Fibroblast of skin of abdomen (primary cell): ENCODE measurements at regions not wholly inside any gene's neighbourhood (a gene's known extent, or its start where the extent isn't known, plus 50 kb on each side); places are given as distances from the start of the nearest gene placed in this dataset.
"Not testable (repeated sequence)": the region's sequence is repeated elsewhere in the genome, so short reads cannot be mapped to it uniquely, and the experiment has no call there.

ENCODE experiments used
- DNase-seq: peaks from one replicate; pipeline ENCODE4 v3.0.0-alpha.2; 2013

DNA sequence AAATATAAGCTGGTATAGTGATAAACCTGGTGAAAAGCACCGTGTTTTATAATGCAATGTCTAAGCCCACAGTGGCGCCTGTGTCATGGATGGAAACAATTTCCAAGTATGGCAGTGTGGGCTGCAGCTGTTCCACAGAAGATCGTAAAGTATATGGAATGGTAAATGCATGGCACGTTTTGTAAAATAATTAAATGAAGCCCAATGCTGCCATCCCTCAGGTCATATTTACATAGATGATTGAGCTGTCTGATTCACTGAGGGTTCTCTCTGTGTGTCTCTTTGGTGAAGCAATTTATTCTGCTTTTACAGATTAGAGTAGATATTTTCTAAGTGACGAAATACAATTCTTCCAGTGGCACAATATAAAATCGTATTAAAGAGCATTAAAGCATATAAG lies 164.8 kb downstream of the ASMT start:
- DNase-seq: no peak

DNA sequence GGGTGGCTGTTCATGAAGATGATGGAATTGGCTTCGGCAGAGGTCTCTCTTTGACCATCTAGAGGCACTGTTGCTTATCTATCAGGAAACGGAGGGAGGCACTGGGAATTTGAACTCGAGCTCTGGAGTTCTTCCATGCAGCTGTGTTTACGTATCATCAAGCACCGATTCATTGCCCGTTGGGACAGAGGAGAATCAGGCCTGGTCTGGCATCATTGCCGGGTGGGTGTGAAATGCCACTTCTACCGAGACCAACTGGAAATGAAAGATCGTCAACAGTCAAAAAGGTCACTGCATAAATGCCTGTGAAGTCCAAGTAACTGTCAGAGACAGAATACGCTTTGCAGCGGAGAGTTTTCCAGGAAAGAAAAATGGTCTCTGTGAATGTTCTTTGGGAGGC lies 166.9 kb downstream of the ASMT start:
- DNase-seq: no peak

DNA sequence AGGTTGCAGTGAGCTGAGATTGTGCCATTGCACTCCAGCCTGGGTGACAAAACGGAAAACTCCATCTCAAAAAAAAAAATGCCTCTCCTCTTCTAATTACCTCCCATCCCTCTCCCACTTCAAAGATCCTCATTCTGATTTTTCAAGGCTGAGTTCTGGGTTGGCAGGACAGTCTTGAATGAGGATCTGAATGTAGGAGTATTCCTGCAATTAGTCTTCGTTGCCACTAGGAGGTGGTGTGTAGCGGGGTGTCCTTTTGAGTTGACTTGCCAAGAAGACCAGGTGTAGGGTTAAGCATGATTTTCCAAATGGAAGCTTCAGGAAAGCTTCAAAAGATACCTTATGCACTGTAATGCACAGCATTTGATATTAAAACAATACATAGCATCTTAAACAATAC lies 169.9 kb downstream of the ASMT start:
- DNase-seq: no peak

DNA sequence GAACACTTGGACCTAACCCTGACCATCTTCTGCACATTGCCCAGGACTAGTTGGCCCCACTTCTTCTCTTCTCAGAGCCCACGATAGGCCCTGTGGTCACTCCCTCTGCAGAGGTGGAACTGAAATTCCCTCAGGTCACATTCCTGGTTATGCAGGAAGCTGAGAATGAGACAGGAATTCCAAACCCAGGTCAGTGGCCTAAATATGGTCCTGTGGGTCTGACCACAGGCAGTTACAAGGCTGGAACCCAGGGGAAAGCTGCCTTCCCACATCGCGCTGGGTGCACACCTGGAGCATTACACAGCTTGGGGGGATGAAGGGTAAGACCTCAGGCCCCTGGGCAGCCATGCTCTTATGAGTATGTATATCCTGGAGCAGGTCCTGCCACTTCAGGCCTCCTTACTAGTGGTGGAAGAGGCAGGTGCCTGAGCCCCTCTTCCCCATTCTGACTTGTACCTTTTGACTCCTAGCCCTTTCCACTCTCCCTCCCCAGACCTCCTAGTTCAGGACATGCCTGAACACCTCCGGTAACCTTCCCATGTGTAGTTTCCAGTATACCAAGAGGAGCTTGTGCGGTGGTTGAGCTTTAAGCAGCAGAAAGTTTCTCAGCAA lies 173.5 kb downstream of the ASMT start:
- no peak for DNase-seq

DNA sequence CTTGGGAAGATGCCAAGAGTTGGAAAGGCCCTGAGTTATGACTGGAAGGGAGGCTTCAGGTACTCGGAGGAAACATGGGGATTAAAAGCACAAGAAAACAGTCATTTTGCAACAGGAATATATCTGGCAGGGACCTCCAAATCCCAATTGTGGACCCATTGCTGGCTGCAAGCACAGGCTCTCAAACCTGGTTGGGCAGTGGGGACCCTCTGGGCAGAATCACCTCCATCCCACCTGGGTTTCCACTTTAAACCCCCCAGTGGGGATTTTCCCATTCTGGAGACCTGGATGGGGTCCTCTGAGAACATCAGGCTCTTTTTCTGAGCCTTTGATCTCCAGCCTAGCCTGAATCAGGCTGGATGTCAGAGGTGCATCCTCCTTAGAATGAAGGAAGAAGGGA lies 177.8 kb downstream of the ASMT start:
- DNase-seq: no peak

DNA sequence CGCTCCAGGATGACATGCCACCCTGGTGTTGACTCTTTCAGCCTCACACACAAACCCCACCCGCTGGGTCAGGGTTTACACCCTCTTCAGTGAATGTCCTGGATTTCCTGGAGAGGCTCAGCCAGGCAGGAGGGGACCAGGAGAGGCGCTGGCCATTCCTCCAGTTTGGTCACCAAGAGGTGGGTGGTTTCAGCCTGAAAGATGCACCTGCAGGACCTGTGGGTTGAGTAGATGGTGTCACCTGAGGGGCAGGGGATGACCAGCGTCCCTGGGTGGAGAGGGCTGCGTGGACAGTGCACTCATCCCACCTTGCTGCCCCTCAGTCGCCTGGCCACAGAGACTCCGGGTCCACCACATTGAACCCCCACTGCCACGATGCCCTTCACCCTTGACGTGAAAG lies 179.7 kb downstream of the ASMT start:
- DNase-seq: no peak

DNA sequence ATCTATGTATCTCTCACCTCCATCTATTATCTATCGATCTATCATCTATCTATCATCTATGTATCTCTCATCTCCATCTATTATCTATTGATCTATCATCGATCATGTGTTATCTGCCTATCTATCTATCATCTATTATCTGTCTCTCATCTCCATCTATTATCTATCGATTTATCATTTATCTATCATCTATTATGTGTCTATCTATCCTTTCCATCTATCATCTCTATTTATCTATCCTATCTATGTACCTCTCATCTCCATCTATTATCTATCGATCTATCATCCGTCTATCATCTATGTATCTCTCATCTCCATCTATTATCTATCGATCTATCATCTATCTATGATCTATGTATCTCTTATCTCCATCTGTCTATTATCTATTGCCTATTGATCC lies 188.1 kb downstream of the ASMT start:
- no peak for DNase-seq

DNA sequence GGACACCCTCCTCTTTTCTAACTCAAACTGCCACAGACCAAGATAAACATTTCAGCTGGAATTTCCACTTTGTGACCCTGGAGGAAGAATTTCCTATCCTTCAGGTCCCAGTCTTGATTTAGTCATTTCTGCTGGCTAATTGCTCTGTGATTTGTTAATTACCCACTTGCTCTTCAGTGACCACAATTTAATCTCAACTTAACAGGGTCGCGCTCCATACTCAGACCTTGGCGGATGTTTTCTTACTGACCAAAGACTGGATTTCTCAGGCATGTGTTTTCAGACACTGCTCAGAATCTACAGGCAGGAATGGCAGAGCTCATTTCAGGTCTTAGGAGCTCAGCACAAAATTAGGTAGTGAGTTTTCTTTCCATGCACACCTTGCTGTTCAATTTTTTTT lies 188.9 kb downstream of the ASMT start:
- no peak for DNase-seq

DNA sequence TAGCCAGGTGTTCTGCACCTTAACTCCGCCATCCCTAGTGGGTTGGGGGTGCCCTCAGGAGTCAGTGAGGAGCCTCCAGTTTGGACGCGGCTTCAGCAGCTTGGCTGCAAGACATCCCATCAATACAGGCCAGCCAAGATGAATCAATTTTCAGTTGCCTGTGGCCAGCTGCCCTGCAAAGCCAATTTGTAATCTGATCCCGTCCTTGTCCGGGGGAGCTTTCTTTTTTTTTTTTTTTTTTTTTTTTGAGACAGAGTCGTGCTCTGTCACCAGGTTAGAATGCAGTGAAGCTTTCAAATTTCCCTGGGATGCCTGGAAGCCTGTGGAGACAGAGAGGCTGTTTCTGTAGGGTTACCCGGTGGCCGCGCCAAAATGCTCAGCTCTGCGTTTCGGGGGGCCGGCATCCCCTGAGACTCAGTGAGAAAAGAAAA lies 192.5 kb downstream of the ASMT start:
- peak; percentile 35 for DNase-seq

DNA sequence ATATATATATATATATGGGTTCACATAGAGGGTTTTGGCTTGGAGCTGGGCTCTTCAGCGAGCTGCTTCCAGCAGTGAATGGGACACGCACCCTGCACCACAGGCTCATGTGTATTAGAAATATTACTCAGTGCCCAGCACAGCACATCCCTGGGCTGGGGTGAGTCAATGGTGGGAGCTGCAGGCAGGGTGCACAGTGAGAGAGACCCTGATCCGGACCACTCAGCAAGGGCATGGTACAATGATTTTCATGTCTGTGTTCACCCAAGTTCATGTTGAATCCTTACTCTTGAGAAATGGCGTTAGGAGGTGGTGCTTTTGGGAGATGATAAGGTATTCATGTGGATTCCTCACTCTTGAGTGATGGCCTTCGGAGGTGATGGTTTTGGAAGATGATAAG lies 194.7 kb downstream of the ASMT start:
- DNase-seq: no peak

DNA sequence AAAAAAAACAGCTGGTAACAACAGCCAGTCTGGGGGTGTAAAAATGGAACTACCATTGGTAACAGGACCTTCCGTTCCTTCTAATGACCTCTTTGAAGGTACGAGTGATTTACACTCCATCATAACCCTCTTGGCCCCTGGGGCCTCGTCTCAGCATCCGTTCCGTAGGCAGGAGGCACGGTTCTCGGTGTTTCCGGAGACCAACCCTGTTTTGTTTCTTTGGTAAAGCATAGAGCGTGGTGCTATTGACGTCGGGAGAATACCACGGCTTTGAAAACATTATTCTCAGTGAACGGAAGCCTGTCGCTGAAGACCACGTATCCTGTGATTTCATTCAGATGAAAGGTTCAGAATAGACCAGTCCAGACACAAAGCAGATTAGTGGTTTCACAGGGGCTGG lies 198.9 kb downstream of the ASMT start:
- no peak for DNase-seq

DNA sequence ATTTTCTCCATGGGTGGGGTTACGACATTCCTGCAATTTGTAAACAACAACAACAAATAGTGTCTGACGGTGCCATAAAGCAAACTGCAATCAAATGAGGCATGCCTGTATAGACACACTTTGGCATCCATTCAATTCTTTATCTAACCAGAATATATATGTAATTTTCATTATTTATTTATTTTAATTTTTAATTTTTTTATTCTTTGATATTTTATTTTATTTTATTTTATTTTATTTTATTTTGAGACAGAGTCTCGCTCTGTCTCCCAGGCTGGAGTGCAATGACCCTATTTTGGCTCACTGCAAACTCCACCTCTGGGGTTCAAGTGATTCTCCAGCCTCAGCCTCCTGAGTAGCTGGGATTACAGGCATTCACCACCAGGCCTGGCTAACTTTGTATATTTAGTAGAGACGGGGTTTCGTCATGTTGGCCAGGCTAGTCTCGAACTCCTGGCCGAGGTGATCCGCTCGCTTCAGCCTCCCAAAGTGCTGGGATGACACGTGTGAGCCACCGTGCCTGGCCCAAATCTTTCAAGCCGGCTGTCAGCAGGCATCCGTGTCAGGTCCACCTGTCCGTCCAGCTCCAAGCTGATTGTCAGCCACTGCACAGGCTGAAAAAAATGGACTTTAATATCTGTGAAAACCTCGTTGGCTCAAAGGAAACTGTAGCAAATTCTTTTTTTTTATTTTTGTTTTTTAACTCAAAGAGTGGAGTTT lies 200.8 kb downstream of the ASMT start:
- DNase-seq: no peak

DNA sequence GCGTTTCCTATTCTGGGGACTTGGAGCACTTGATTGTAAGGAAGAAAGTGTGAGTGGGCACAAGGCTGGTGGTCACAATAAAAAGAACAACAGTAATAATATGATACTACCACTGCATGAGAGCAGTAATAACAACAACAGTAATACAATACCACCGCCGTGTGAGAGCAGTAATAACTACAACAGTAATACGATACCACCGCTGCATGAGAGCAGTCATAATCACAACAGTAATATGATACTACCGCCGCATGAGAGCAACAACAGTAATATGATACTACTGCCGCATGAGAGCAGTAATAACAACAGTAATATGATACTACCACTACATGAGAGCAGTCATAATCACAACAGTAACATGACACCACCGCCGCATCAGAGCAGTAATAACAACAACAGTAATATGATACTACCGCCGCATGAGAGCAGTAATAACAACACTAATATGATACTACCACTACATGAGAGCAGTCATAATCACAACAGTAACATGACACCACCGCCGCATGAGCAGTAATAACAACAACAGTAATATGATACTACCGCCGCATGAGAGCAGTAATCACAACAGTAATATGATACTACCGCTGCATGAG lies 201.6 kb downstream of the ASMT start:
- not testable (repeated sequence) for DNase-seq

DNA sequence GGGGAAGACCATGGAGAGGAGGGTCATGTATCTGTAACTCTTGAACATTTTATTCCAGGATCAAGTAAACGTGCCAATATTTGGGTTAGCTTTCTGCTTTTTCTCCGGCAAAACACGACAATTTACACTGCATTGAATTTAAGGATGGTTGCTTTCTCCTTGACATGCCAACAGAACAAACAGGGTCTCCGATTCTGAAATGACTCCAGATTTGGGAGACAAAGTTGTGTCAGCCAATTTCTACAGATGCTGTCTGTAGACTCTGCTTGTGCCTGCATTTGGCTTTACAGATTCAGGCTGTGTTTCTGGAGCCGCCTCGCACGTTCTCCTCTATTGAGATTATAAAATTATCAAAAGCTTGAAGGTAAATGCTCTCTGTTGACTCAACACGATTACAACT lies 207.0 kb downstream of the ASMT start:
- DNase-seq: no peak

DNA sequence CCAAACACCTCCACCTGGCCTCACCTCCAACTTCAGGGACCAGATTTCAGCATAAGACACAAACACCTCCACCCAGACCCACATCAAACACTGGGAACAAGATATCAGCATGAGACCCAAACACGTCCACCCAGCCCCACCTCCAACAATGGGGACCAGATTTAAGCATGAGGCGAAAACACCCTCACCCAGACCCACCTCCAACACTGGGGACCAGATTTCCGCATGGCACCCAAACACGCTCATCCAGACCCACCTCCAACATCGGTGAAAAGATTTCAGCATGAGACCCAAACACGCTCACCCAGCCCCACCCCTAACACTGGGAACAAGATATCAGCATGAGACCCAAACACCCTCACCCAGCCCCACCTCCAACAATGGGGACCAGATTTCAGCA lies 210.0 kb downstream of the ASMT start:
- no peak for DNase-seq

DNA sequence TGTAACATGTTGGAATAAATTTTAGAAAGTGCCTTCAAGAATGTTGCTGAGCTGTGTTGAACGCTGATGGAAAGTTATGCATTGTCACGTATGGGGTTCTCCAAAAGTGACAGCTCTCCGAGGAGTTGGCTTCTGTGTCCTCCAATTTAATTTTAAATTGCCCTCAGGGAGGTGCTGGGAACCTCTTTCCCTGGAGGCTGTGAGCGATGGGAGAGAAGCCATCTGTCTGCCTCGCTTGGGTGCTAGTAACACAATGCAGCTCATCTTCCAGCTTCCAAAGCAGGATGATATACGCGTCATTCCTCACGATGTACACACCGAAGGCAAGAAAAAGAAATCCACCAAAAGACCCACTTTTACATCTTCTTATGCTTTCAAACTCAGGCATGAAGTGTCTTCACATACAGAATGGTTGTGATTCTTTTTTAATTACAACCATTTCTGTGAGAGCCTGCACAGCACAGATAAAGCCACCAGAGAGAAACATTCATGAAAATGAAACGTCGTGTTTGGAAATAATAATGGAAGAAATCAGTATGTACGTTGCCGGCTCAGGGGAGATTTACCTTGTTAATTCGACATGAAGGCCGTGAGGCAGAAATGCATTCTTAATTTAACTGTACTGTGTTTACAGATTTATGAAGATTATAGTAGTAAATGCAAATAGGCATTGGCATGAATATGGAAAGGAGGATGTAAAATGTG lies 218.9 kb downstream of the ASMT start:
- DNase-seq: no peak

DNA sequence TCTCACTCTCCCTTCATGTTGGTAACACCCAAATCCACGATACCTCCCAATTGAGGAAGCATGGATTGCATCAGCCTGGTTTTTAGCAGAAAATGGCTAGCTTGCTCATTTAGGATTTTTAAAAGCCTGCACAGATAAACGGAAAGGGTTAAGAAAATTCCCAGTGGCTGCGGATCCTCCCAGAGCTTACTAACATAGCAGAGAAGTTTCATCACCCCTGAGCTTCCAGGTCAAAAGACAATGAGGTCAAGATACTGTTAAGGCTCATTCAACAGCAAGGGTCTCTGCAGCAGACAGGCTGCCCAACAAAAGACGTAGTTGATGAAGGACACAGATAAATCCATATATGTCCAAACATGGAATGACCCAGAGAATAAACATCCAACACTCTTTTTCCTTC lies 220.2 kb downstream of the ASMT start:
- no peak for DNase-seq

DNA sequence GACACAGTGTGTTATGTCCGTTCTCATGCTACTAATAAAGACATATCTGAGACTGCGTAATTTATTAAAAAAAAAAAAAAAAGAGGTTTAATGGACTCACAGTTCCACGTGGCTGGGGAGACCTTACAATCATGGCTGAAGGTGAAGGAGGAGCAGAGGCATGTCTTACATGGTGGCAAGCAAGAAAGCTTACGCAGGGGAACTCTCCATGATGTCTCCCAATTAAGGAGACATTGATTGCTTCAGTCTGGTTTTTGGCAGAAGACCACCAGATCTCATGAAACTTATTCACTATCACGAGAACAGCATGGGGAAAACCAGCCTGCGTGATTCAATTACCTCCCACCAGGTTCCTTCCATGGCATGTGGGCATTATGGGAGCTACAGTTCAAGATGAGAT lies 221.8 kb downstream of the ASMT start:
- DNase-seq: no peak

DNA sequence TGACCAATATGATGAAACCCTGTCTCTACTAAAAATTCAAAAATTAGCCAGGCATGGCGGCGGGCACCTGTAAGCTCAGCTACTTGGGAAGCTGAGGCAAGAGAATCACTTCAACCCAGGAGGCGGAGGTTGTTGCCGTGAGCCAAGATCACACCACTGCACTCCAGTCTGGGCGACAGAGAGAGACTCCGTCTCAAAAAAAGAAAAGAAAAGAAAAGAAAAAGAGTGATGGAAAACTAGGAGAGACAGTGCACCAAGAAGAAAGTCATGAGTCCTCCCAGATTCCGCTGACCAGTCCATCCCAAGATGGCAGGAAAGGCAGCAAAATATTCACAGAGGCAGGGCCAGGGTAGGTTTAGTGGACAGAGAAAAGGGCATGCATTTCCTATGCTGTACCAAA lies 226.9 kb downstream of the ASMT start:
- no peak for DNase-seq

DNA sequence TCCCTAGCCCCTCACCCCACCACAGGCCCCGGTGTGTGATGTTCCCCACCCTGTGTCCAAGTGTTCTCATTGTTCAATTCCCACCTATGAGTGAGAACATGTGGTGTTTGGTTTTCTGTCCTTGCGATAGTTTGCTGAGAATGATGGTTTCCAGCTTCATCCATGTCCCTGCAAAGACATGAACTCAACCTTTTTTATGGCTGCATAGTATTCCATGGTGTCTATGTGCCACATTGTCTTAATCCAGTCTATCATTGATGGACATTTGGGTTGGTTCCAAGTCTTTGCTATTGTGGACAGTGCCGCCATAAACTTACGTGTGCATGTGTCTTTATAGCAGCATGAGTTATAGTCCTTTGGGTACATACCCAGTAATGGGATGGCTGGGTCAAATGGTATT lies 232.1 kb downstream of the ASMT start:
- DNase-seq: not testable (repeated sequence)

DNA sequence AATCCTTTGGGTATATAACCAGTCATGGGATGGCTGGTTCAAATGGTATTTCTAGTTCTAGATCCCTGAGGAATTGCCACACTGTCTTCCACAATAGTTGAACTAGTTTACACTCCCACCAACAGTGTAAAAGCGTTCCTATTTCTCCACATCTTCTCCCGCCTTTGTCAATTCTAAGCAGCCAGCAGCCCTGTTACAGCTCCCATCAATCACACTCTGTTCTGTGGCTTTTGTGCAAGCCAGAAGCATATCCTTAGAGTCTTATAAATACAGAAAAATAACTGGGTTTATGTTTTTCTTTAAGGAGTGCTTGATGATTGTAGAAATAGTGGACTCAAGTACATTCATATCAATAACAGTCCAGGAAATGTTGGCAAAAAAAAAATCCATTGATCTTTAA lies 232.9 kb downstream of the ASMT start:
- DNase-seq: not testable (repeated sequence)

DNA sequence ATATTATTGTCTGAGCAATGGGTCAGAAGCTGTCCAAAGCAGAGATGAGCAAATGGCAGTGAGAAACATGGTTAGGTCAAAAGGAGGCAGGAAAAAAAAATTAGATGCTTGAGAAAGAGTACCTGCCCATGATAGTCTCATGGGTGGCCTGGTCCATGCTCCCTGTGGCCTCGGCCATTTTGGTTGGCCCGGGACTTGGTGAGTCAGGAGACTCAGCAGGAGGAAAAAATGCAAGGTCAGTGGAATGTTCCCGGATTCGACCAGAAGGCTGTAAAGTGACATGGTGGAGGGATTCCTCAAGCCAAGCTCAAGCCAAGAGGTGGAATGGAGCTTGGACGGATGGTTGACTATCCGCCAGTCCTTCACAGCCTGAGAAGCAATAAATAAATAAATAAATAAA lies 236.7 kb downstream of the ASMT start:
- DNase-seq: no peak

DNA sequence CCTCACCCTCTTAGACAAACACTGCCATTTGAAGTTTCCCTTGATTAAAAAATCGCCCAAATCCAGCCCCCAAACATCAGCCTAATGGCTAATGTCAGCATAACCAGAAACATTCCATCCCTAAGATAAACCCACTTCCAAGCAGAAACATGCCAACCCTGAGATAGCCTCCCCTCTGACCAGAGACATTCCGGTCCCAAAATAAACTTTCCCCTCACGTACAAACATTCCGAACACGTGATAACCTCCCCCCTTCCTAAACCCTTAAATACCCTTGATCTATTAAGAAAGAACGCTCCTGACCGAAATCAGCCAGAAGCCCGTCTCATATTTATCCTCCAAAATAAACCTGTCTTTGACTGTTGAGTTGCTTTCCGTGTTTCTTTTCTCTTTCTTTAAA lies 237.2 kb downstream of the ASMT start:
- no peak for DNase-seq

DNA sequence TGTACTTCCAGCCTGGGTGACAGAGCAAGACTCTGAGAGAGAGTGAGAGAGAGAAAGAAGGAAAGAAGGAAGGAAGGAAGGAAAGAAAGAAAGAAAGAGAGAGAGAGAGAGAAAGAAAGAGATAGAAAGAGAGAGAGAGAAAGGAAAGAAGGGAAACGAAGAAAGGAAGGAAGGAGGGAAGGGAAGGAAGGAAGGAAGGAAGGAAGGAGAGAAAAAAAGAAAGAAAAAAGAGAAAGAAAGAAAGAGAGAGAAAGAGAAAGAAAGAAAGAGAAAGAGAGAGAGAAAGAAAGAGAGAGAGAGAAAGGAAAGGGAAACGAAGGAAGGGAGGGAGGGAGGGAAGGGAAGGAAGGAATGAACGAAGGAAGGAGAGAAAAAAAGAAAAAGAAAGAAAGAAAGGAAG lies 238.6 kb downstream of the ASMT start:
- DNase-seq: no peak
